ENCODE measurements at regions not wholly inside any gene's neighbourhood (a gene's known extent, or its start where the extent isn't known, plus 50 kb on each side); places are given as distances from the start of the nearest gene placed in this dataset.

- TF ChIP-seq CTCF (IDR thresholded peaks at IDR 0.05) (no peak), POLR2A (IDR thresholded peaks at IDR 0.05) (no peak)
These were observed 73.6 kb upstream of the CDC42BPA start for GRCh38 chr1:227391879-227392278.

All from body of pancreas (tissue), 4 donors.